K562 (cell line): ENCODE measurements at regions not wholly inside any gene's neighbourhood (a gene's known extent, or its start where the extent isn't known, plus 50 kb on each side); places are given as distances from the start of the nearest gene placed in this dataset.

ENCODE experiments used
- ATAC-seq: fragments of 200-7000 bp; cut with Tn5 transposase; 3 replicates; pipeline ENCODE4 v1.9.1; 2020; ENCODE audit warnings: moderate library complexity
- BruUV-seq: library from RNA; stranded (reverse); fragments of 400-500 nt; replicated peaks from 2 replicates; lab custom pipeline; 2021; lab: Mats Ljungman, UMichigan
- CTCF ChIA-PET: fragments of 300-600 bp; formaldehyde crosslinking; extraction: SDS; loops from one replicate; lab custom pipeline; 2021; ENCODE audit warnings: low intra/inter-chr PET ratio; lab: Yijun Ruan, JAX
- POLR2A ChIA-PET: fragments of 300-600, 350-650 bp; sonication (Branson Sonifier 250); formaldehyde crosslinking; extraction: SDS; loops from one replicate; lab custom pipeline; 2021; ENCODE audit warnings: antibody characterized with exemption, inconsistent platforms; lab: Yijun Ruan, JAX
- DNase-seq, 4 experiments: peaks; one replicate each; pipeline versions ENCODE4 v3.0.0 to v3.0.0-alpha.2; 2011 to 2018; ENCODE audit warnings: low spot score in 3 of 4, mixed read lengths in 3 of 4; ENCODE audit errors: extremely low read depth in 1 of 4
- FAIRE-seq: peaks from 2 replicates; lab custom pipeline; 2011; peaks lifted over from hg19 to GRCh38; lab: Jason Lieb, UNC
- H2AFZ ChIP-seq: 2 replicates; pipeline ENCODE4 v1.6.0; 2011; ENCODE audit warnings: low read depth, low read length, control low read depth, inconsistent platforms
- H3K27ac ChIP-seq: fragments of 200-600 bp; 3 replicates; pipeline ENCODE4 v1.8.0; 2011; ENCODE audit warnings: low read depth, mild to moderate bottlenecking, control low read depth, inconsistent platforms, low read length, moderate library complexity, mixed read lengths; ENCODE audit errors: extremely low read depth
- H3K27me3 ChIP-seq, 2 experiments: fragments of 300-600 bp in 1 of 2; 2 replicates in 1 of 2; 3 replicates in 1 of 2; pipeline versions ENCODE4 v1.6.0 to v1.8.0; 2011; ENCODE audit warnings: inconsistent platforms in 2 of 2, low read length in 2 of 2, mild to moderate bottlenecking in 1 of 2, mixed read lengths in 1 of 2, moderate library complexity in 1 of 2; ENCODE audit not compliant: control insufficient read depth in 2 of 2, insufficient read depth in 2 of 2
- H3K36me3 ChIP-seq: fragments of 300-600 bp; 3 replicates; pipeline ENCODE4 v1.8.0; 2011; ENCODE audit warnings: mild to moderate bottlenecking, low read length, inconsistent platforms; ENCODE audit not compliant: control insufficient read depth, insufficient read depth
- H3K4me1 ChIP-seq, 2 experiments: fragments of 200-600 bp in 1 of 2; replicated peaks in 1 of 2; 2 replicates in 1 of 2; 3 replicates in 1 of 2; pipeline versions ENCODE4 v1.5.1 to v1.8.0; 2011; ENCODE audit warnings: inconsistent platforms in 2 of 2, low read length in 2 of 2, mild to moderate bottlenecking in 1 of 2, mixed read lengths in 1 of 2, moderate library complexity in 1 of 2; ENCODE audit not compliant: control insufficient read depth in 2 of 2, insufficient read depth in 2 of 2
- H3K4me2 ChIP-seq: 2 replicates; pipeline ENCODE4 v1.6.1; 2011; ENCODE audit warnings: low read length, control low read depth, inconsistent platforms, mixed read lengths; ENCODE audit not compliant: insufficient read depth
- H3K4me3 ChIP-seq: fragments of 200-600 bp; sonication (generic), shearing (Covaris generic); 2 replicates; pipeline ENCODE4 v1.5.1; 2016; ENCODE audit warnings: control low read depth, inconsistent platforms
- H3K79me2 ChIP-seq: fragments of 200-600 bp; 3 replicates; pipeline ENCODE4 v1.8.0; 2011; ENCODE audit warnings: low read length, inconsistent platforms; ENCODE audit not compliant: control insufficient read depth, insufficient read depth
- H3K9ac ChIP-seq, 2 experiments: 2 replicates each; pipeline versions ENCODE4 v1.6.0 to v1.6.1; 2011; ENCODE audit warnings: low read depth in 2 of 2, low read length in 2 of 2, control low read depth in 1 of 2, inconsistent platforms in 1 of 2, mild to moderate bottlenecking in 1 of 2, mixed read lengths in 1 of 2; ENCODE audit not compliant: insufficient read depth in 1 of 2
- H3K9me1 ChIP-seq: one replicate; pipeline ENCODE4 v1.6.0; 2011; ENCODE audit warnings: inconsistent platforms, mild to moderate bottlenecking, low read length, moderate library complexity; ENCODE audit not compliant: control insufficient read depth, insufficient read depth
- H3K9me3 ChIP-seq: replicated peaks from 2 replicates; pipeline ENCODE4 v1.5.1; 2011; ENCODE audit warnings: low read depth, low read length, inconsistent platforms; ENCODE audit not compliant: control insufficient read depth, insufficient read depth
- H4K20me1 ChIP-seq: replicated peaks from 2 replicates; pipeline ENCODE4 v1.6.1; 2011; ENCODE audit warnings: low read length, inconsistent platforms, mixed read lengths; ENCODE audit not compliant: control insufficient read depth, insufficient read depth
- BACH1 ChIP-seq: fragments of 200-800 bp; sonication (Bioruptor generic); IDR thresholded peaks from 2 replicates; pipeline ENCODE4 v1.6.1; 2016; ENCODE audit warnings: missing genetic modification characterization, missing compliant biosample characterization
- BCL6 ChIP-seq: fragments of 250-450 bp; sonication (Bioruptor Pico); IDR thresholded peaks from 2 replicates; pipeline ENCODE4 v1.4.0; 2020
- BMI1 ChIP-seq: fragments of 150-350 bp; IDR thresholded peaks from 2 replicates; pipeline ENCODE4 v1.6.1; 2014; ENCODE audit warnings: low read length
- CC2D1A ChIP-seq: fragments of 450-650 bp; IDR thresholded peaks from 2 replicates; pipeline ENCODE4 v1.6.1; 2017; ENCODE audit warnings: mild to moderate bottlenecking
- FOSL1 ChIP-seq: fragments of 200-800 bp; sonication (Bioruptor generic); conservative IDR thresholded peaks from 2 replicates; pipeline ENCODE4 v1.6.1; 2016; ENCODE audit warnings: missing genetic modification characterization, missing compliant biosample characterization
- GATAD2B ChIP-seq: fragments of 450-650 bp; IDR thresholded peaks from 2 replicates; pipeline ENCODE4 v1.6.1; 2017; ENCODE audit warnings: mild to moderate bottlenecking, borderline replicate concordance
- STAG1 ChIP-seq: sonication (generic); formaldehyde crosslinking; IDR thresholded peaks from 2 replicates; pipeline ENCODE4 v1.5.0; 2020; ENCODE audit warnings: missing genetic modification reagents, borderline replicate concordance
- YY1 ChIP-seq, 3 experiments: IDR thresholded peaks; 2 replicates each; pipeline ENCODE4 v1.6.1; 2011; ENCODE audit warnings: low read length in 2 of 3, mild to moderate bottlenecking in 2 of 3, moderate library complexity in 2 of 3, borderline replicate concordance in 1 of 3, control low read depth in 1 of 3, low read depth in 1 of 3; ENCODE audit not compliant: insufficient read depth in 3 of 3, insufficient replicate concordance in 2 of 3, control insufficient read depth in 1 of 3, insufficient read length in 1 of 3; ENCODE audit errors: extremely low read depth in 1 of 3
- ZNF398 ChIP-seq: fragments of 250-450 bp; sonication (Bioruptor Pico); IDR thresholded peaks from 2 replicates; pipeline ENCODE4 v1.8.0; 2021; ENCODE audit warnings: moderate library complexity, mild to moderate bottlenecking, inconsistent platforms
- WGBS: fragments of 100-300 bp; shearing (Covaris generic); methylation state at CpG from one replicate; pipeline ENCODE4 v1.1.6; 2016; ENCODE audit warnings: low coverage, mixed read lengths; ENCODE audit not compliant: insufficient coverage; ENCODE audit errors: missing lambda C conversion rate; 5-methylcytosine and 5-hydroxymethylcytosine counted together
- in situ Hi-C: fragments of 300-500 bp; cut with MboI; formaldehyde crosslinking; loops from 4 replicates; pipeline ENCODE4 v1.15.0; 2018; ENCODE audit warnings: inconsistent platforms, mixed read lengths
- intact Hi-C: fragments of 100-400 bp; cut with micrococcal nuclease; formaldehyde crosslinking; loops from 2 replicates; pipeline ENCODE4 v1.14.2; 2022

- ATAC-seq (no peak), DNase-seq (no peak), FAIRE-seq (no peak)
- H3K9me1 ChIP-seq, result no peaks in the 10 kb centered on the region
- H3K4me1 ChIP-seq, result no peaks in the 10 kb centered on the region
- H3K9ac ChIP-seq, result no peak overlapping the region
- 2% methylated on average over 14 of the region's 16 CpGs for WGBS
- H3K36me3 ChIP-seq, result no peaks in the 10 kb centered on the region
- no peaks in the 10 kb centered on the region for H3K79me2 ChIP-seq
- no peaks in the 10 kb centered on the region for H3K9me3 ChIP-seq
- ChIA-PET POLR2A (interaction anchor here (1.0 kb wide), 1 partner anchor 14 kb away, joined by 3 read pairs; no protein-coding TSS in a partner anchor), CTCF (no interaction called here)
- no TSS peak for BruUV-seq
- no peak overlapping the region for H3K27ac ChIP-seq
- in situ Hi-C loops, result no loop called here
- intact Hi-C loops, result no loop called here
- no peak for TF ChIP-seq BMI1
- no peak for TF ChIP-seq GATAD2B
- no peak for TF ChIP-seq STAG1
- no peak for TF ChIP-seq BCL6 (CRISPR knock-in tag)
- TF ChIP-seq ZNF398 (CRISPR knock-in tag), result no peak
- no peak for TF ChIP-seq CC2D1A
- no peak for TF ChIP-seq YY1 (IDR thresholded peaks at IDR 0.05; ENCODE audit: borderline replicate concordance in 1 of 3, control insufficient read depth in 1 of 3, extremely low read depth in 1 of 3, insufficient read depth in 3 of 3, insufficient read length in 1 of 3, insufficient replicate concordance in 2 of 3, low read depth in 1 of 3, low read length in 2 of 3)
- no peak for TF ChIP-seq FOSL1
- no peak for TF ChIP-seq BACH1 (tag)
- H3K4me2 ChIP-seq, result no peak overlapping the region
- no peak overlapping the region for H2AFZ ChIP-seq
- H3K4me3 ChIP-seq, result no peak overlapping the region
- H3K27me3 ChIP-seq, result peaks cover 0 to 36% of the 10 kb centered on the region in 2 experiments; a peak in 3 of 5 replicates
- no peaks in the 10 kb centered on the region for H4K20me1 ChIP-seq
Measured at GRCh38 chr13:111554539-111555267, 234.3 kb downstream of the TEX29 start.
